OCI-LY7 (cell line): ENCODE measurements at regions not wholly inside any gene's neighbourhood (a gene's known extent, or its start where the extent isn't known, plus 50 kb on each side); places are given as distances from the start of the nearest gene placed in this dataset.

Source experiments
- CTCF ChIP-seq: fragments of 200-600 bp; sonication (generic); conservative IDR thresholded peaks from 2 replicates; pipeline ENCODE4 v1.5.1; 2014; ENCODE audit warnings: mild to moderate bottlenecking, antibody characterized with exemption, low read length, moderate library complexity, mixed read lengths
- EZH2phosphoT487 ChIP-seq: fragments of 200-600 bp; sonication (generic); IDR thresholded peaks from 2 replicates; pipeline ENCODE4 v1.6.1; 2018; ENCODE audit warnings: low read depth, borderline replicate concordance, mild to moderate bottlenecking, mixed run types, antibody characterized with exemption, low read length, moderate library complexity, mixed read lengths

GRCh38 chr1:199182186-199182843 is 543.5 kb downstream of the PTPRC start:
- TF ChIP-seq CTCF: no peak
- no peak for TF ChIP-seq EZH2phosphoT487
